Transverse colon (tissue), 3 donors: ENCODE measurements at regions not wholly inside any gene's neighbourhood (a gene's known extent, or its start where the extent isn't known, plus 50 kb on each side); places are given as distances from the start of the nearest gene placed in this dataset.

Experiments used
- POLR2A ChIP-seq: fragments of 450-650 bp; IDR thresholded peaks from one replicate; pipeline ENCODE4 v1.6.1; 2016; ENCODE audit warnings: antibody characterized with exemption, mild to moderate bottlenecking, moderate library complexity
- TF ChIP-seq, protein P1 (sequence below), 5 experiments: fragments of 200-600 bp in 3 of 5; fragments of 450-650 bp in 2 of 5; sonication (generic) in 3 of 5; IDR thresholded peaks; 1 replicate in 2 of 5; 2 replicates in 3 of 5; pipeline ENCODE4 v1.5.1; 2016 to 2017; ENCODE audit warnings: antibody characterized with exemption in 5 of 5, inconsistent platforms in 3 of 5, mild to moderate bottlenecking in 2 of 5, moderate library complexity in 1 of 5

DNA sequence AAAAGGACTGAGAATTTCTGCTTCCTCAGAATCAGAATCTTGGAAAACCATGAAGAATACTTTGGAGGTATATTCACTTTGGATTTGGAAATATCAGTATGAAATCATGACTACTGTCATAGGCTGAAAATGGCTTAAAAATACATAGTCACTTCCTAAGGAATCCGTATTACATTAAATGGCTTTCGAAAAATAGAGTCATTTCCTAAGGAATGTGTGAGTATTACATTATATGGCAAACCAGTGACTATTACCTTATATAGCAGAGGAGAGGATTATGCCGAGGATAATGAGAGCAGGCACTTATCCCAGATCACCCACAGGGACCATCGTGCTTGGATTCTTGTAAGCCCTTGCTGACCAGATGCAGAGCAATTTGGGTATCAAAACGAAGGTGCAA, 1471.8 kb downstream of the EFNB2 start:
- TF ChIP-seq, protein P1, sequence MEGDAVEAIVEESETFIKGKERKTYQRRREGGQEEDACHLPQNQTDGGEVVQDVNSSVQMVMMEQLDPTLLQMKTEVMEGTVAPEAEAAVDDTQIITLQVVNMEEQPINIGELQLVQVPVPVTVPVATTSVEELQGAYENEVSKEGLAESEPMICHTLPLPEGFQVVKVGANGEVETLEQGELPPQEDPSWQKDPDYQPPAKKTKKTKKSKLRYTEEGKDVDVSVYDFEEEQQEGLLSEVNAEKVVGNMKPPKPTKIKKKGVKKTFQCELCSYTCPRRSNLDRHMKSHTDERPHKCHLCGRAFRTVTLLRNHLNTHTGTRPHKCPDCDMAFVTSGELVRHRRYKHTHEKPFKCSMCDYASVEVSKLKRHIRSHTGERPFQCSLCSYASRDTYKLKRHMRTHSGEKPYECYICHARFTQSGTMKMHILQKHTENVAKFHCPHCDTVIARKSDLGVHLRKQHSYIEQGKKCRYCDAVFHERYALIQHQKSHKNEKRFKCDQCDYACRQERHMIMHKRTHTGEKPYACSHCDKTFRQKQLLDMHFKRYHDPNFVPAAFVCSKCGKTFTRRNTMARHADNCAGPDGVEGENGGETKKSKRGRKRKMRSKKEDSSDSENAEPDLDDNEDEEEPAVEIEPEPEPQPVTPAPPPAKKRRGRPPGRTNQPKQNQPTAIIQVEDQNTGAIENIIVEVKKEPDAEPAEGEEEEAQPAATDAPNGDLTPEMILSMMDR (IDR thresholded peaks at IDR 0.05) = no peak
- no peak for TF ChIP-seq POLR2A
